ENCODE measurements at regions not wholly inside any gene's neighbourhood (a gene's known extent, or its start where the extent isn't known, plus 50 kb on each side); places are given as distances from the start of the nearest gene placed in this dataset.

- H3K27ac Mint-ChIP-seq, result no peak overlapping the region
- Histone ChIP-seq H2AFZ (ENCODE audit: low read length) (no peak overlapping the region), H3T11ph (ENCODE audit: low read length) (no peak overlapping the region), H3K14ac (ENCODE audit: insufficient read depth, low read length) (no peak overlapping the region), H3K4me2 (ENCODE audit: insufficient read depth, insufficient read length, low read length) (no peak overlapping the region), H4K5ac (ENCODE audit: insufficient read length, low read depth, low read length) (no peak overlapping the region), H4K91ac (ENCODE audit: insufficient read length, low read depth, low read length) (no peak overlapping the region), H3K4me1 (ENCODE audit: insufficient read depth, low read length) (no peaks in the 10 kb centered on the region), H3K27ac (ENCODE audit: insufficient read length, low read depth, low read length) (no peak overlapping the region), H4K8ac (replicated peaks; ENCODE audit: insufficient read length, low read depth, low read length) (no peak overlapping the region), H3K18ac (ENCODE audit: insufficient read length, low read depth, low read length) (no peak overlapping the region), H3K27me3 (ENCODE audit: insufficient read depth, low read length) (no peaks in the 10 kb centered on the region), H3K23me2 (ENCODE audit: insufficient read length, low read depth, low read length, poor library complexity, severe bottlenecking) (no peaks in the 10 kb centered on the region), H2BK5ac (ENCODE audit: insufficient read length, low read length) (no peak overlapping the region), H3K9ac (ENCODE audit: extremely low read depth, insufficient read length, low read length) (no peak overlapping the region), H3K79me1 (ENCODE audit: insufficient read depth, low read depth, low read length, poor library complexity, severe bottlenecking) (no peaks in the 10 kb centered on the region), H3K4ac (ENCODE audit: low read depth, low read length) (no peak overlapping the region), H2BK15ac (ENCODE audit: low read depth, low read length) (no peak overlapping the region), H3K23ac (ENCODE audit: insufficient read length, low read depth, low read length) (no peak overlapping the region), H2BK12ac (ENCODE audit: insufficient read length, low read depth, low read length) (no peak overlapping the region), H3K9me3 (ENCODE audit: control insufficient read depth, low read depth, low read length) (no peaks in the 10 kb centered on the region), H3K79me2 (ENCODE audit: insufficient read depth, low read length) (no peaks in the 10 kb centered on the region), H2BK120ac (ENCODE audit: low read depth, low read length, poor library complexity, severe bottlenecking) (no peak overlapping the region), H2BK20ac (ENCODE audit: low read depth, low read length, poor library complexity, severe bottlenecking) (no peak overlapping the region), H3K56ac (ENCODE audit: insufficient read length, low read depth, low read length) (no peak overlapping the region), H2AK5ac (ENCODE audit: insufficient read length, low read length) (no peak overlapping the region), H4K20me1 (ENCODE audit: control insufficient read depth, insufficient read depth, insufficient read length) (no peaks in the 10 kb centered on the region)
- WGBS (ENCODE audit: extremely low coverage, insufficient read length, low lambda C conversion rate), result no CpG with 5 or more reads among the region's 2 CpGs
- no peaks in the 10 kb centered on the region for H3K36me3 Mint-ChIP-seq (ENCODE audit: insufficient read depth in 1 of 3, low read depth in 3 of 3)
- no peak for DNase-seq
- H3K4me3 Mint-ChIP-seq, result no peak overlapping the region
- H3K4me1 Mint-ChIP-seq, result peaks cover 19 to 24% of the 10 kb centered on the region in 2 experiments
- no peaks in the 10 kb centered on the region for H3K9me3 Mint-ChIP-seq
- TF ChIP-seq, protein P1, sequence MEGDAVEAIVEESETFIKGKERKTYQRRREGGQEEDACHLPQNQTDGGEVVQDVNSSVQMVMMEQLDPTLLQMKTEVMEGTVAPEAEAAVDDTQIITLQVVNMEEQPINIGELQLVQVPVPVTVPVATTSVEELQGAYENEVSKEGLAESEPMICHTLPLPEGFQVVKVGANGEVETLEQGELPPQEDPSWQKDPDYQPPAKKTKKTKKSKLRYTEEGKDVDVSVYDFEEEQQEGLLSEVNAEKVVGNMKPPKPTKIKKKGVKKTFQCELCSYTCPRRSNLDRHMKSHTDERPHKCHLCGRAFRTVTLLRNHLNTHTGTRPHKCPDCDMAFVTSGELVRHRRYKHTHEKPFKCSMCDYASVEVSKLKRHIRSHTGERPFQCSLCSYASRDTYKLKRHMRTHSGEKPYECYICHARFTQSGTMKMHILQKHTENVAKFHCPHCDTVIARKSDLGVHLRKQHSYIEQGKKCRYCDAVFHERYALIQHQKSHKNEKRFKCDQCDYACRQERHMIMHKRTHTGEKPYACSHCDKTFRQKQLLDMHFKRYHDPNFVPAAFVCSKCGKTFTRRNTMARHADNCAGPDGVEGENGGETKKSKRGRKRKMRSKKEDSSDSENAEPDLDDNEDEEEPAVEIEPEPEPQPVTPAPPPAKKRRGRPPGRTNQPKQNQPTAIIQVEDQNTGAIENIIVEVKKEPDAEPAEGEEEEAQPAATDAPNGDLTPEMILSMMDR (conservative IDR thresholded peaks at IDR 0.05), result no peak
- no peaks in the 10 kb centered on the region for H3K27me3 Mint-ChIP-seq (ENCODE audit: low read depth)
Measured at GRCh38 chr2:221016551-221016950, 555.6 kb downstream of the EPHA4 start.
